Upper lobe of left lung (tissue), 4 donors: ENCODE measurements at regions not wholly inside any gene's neighbourhood (a gene's known extent, or its start where the extent isn't known, plus 50 kb on each side); places are given as distances from the start of the nearest gene placed in this dataset.

Source experiments
- CTCF ChIP-seq, 6 experiments: fragments of 450-650 bp in 4 of 6; fragments of 200-600 bp in 2 of 6; sonication (generic) in 2 of 6; IDR thresholded peaks; one replicate each; pipeline ENCODE4 v1.5.1; 2016 to 2019; ENCODE audit warnings: antibody characterized with exemption in 6 of 6
- EP300 ChIP-seq, 4 donors: sonication (generic); formaldehyde crosslinking; IDR thresholded peaks; one replicate each; pipeline ENCODE4 v1.5.1; 2017; ENCODE audit warnings: antibody characterized with exemption in 4 of 4, control low read depth in 2 of 4
- POLR2AphosphoS5 ChIP-seq, 2 donors: sonication (generic); formaldehyde crosslinking; IDR thresholded peaks; one replicate each; pipeline ENCODE4 v1.5.1; 2017; ENCODE audit warnings: antibody characterized with exemption in 2 of 2

GRCh38 chr2:64803776-64804175 is 150.1 kb upstream of the SERTAD2 start:
- TF ChIP-seq POLR2AphosphoS5 (IDR thresholded peaks at IDR 0.05) (no peak), CTCF (IDR thresholded peaks at IDR 0.05) (no peak), EP300 (IDR thresholded peaks at IDR 0.05) (no peak)
